Bone marrow (tissue), 2 donors: ENCODE measurements at regions not wholly inside any gene's neighbourhood (a gene's known extent, or its start where the extent isn't known, plus 50 kb on each side); places are given as distances from the start of the nearest gene placed in this dataset.
"Not testable (repeated sequence)": the region's sequence is repeated elsewhere in the genome, so short reads cannot be mapped to it uniquely, and the experiment has no call there.

Experiments used
- DNase-seq, 2 donors: peaks; one replicate each; lab custom pipeline; 2025; lab: John Stamatoyannopoulos, UW

- no peak for DNase-seq
Measured at GRCh38 chr10:124242791-124243190, 149.4 kb upstream of the CHST15 start.

- DNase-seq, result no peak
Measured at GRCh38 chr10:124242365-124242764, 149.0 kb upstream of the CHST15 start.

GRCh38 chr10:124241510-124241909 lies 148.1 kb upstream of the CHST15 start:
- DNase-seq, result not testable (repeated sequence)

GRCh38 chr10:124240839-124241291 lies 147.5 kb upstream of the CHST15 start:
- no peak for DNase-seq

- no peak for DNase-seq
Measured at GRCh38 chr10:124239696-124240095, 146.3 kb upstream of the CHST15 start.

GRCh38 chr10:124239134-124239533 lies 145.7 kb upstream of the CHST15 start:
- no peak for DNase-seq

GRCh38 chr10:124238367-124238766 lies 145.0 kb upstream of the CHST15 start:
- no peak for DNase-seq

- DNase-seq, result no peak
Measured at GRCh38 chr10:124237282-124237961, 144.0 kb upstream of the CHST15 start.

GRCh38 chr10:124236816-124237215 lies 143.4 kb upstream of the CHST15 start:
- no peak for DNase-seq

- no peak for DNase-seq
Measured at GRCh38 chr10:124236136-124236535, 142.7 kb upstream of the CHST15 start.

GRCh38 chr10:124235232-124235631 lies 141.8 kb upstream of the CHST15 start:
- DNase-seq, result no peak

GRCh38 chr10:124233546-124234138 lies 140.2 kb upstream of the CHST15 start:
- no peak for DNase-seq

- DNase-seq, result no peak
Measured at GRCh38 chr10:124232686-124233545, 139.5 kb upstream of the CHST15 start.

- DNase-seq, result no peak
Measured at GRCh38 chr10:124231168-124232155, 138.1 kb upstream of the CHST15 start.

GRCh38 chr10:124230635-124231167 lies 137.3 kb upstream of the CHST15 start:
- DNase-seq, result no peak

GRCh38 chr10:124229989-124230634 lies 136.7 kb upstream of the CHST15 start:
- no peak for DNase-seq

- DNase-seq, result no peak
Measured at GRCh38 chr10:124229201-124229988, 136.0 kb upstream of the CHST15 start.

- no peak for DNase-seq
Measured at GRCh38 chr10:124228471-124228870, 135.1 kb upstream of the CHST15 start.

GRCh38 chr10:124227988-124228387 lies 134.6 kb upstream of the CHST15 start:
- DNase-seq, result no peak
